ENCODE measurements at regions not wholly inside any gene's neighbourhood (a gene's known extent, or its start where the extent isn't known, plus 50 kb on each side); places are given as distances from the start of the nearest gene placed in this dataset.

- BruUV-seq (replicated peaks) = no TSS peak
- Histone ChIP-seq H3K4me3 (ENCODE audit: low read depth, low read length, poor library complexity, severe bottlenecking) (no peak overlapping the region), H3K27ac (ENCODE audit: low read depth, low read length, poor library complexity, severe bottlenecking) (no peak overlapping the region), H3K4me1 (ENCODE audit: insufficient read depth, low read length, poor library complexity, severe bottlenecking) (no peaks in the 10 kb centered on the region), H3K27me3 (replicated peaks; ENCODE audit: insufficient read depth, low read depth, low read length, poor library complexity) (no peaks in the 10 kb centered on the region), H3K36me3 (ENCODE audit: insufficient read depth, low read length, poor library complexity, severe bottlenecking) (no peaks in the 10 kb centered on the region), H3K9me3 (ENCODE audit: low read depth, low read length, poor library complexity, severe bottlenecking) (no peaks in the 10 kb centered on the region)
- TF ChIP-seq EZH2 (IDR thresholded peaks at IDR 0.05; ENCODE audit: borderline replicate concordance, low read depth, low read length, poor library complexity, severe bottlenecking) (no peak), CTCF (conservative IDR thresholded peaks at IDR 0.05; ENCODE audit: low read depth, low read length) (no peak)
- intact Hi-C loops (cut with micrococcal nuclease; ENCODE audit: unreplicated experiment) = no loop called here
- ChIA-PET CTCF (interaction anchor here (0.6 kb wide), 1 partner anchor 407 kb away, joined by 4 read pairs; no protein-coding TSS in a partner anchor), POLR2A (ENCODE audit: low non-redundant PET) (no interaction called here)
- DNase-seq (ENCODE audit: low spot score) = no peak
Observed at GRCh38 chr14:89493406-89493805, 76.4 kb upstream of the FOXN3 start.

- Histone ChIP-seq H3K4me1 (ENCODE audit: insufficient read depth, low read length, poor library complexity, severe bottlenecking) (no peaks in the 10 kb centered on the region), H3K4me3 (ENCODE audit: low read depth, low read length, poor library complexity, severe bottlenecking) (no peak overlapping the region), H3K27ac (ENCODE audit: low read depth, low read length, poor library complexity, severe bottlenecking) (no peak overlapping the region), H3K36me3 (ENCODE audit: insufficient read depth, low read length, poor library complexity, severe bottlenecking) (no peaks in the 10 kb centered on the region), H3K27me3 (replicated peaks; ENCODE audit: insufficient read depth, low read depth, low read length, poor library complexity) (no peaks in the 10 kb centered on the region), H3K9me3 (ENCODE audit: low read depth, low read length, poor library complexity, severe bottlenecking) (no peaks in the 10 kb centered on the region)
- no TSS peak for BruUV-seq (replicated peaks)
- ChIA-PET POLR2A (ENCODE audit: low non-redundant PET) (no interaction called here), CTCF (no interaction called here)
- TF ChIP-seq EZH2 (IDR thresholded peaks at IDR 0.05; ENCODE audit: borderline replicate concordance, low read depth, low read length, poor library complexity, severe bottlenecking) = no peak
- TF ChIP-seq CTCF (conservative IDR thresholded peaks at IDR 0.05; ENCODE audit: low read depth, low read length) = no peak
- intact Hi-C loops (cut with micrococcal nuclease; ENCODE audit: unreplicated experiment) = no loop called here
- no peak for DNase-seq (ENCODE audit: low spot score)
Observed at GRCh38 chr14:89491711-89492381, 74.8 kb upstream of the FOXN3 start.

GRCh38 chr14:89490466-89490865 is 73.4 kb upstream of the FOXN3 start:
- H3K27me3 ChIP-seq (replicated peaks; ENCODE audit: insufficient read depth, low read depth, low read length, poor library complexity) = no peaks in the 10 kb centered on the region
- intact Hi-C loops (cut with micrococcal nuclease; ENCODE audit: unreplicated experiment) = no loop called here
- DNase-seq (ENCODE audit: low spot score) = no peak
- H3K36me3 ChIP-seq (ENCODE audit: insufficient read depth, low read length, poor library complexity, severe bottlenecking) = no peaks in the 10 kb centered on the region
- no peaks in the 10 kb centered on the region for H3K4me1 ChIP-seq (ENCODE audit: insufficient read depth, low read length, poor library complexity, severe bottlenecking)
- no peaks in the 10 kb centered on the region for H3K9me3 ChIP-seq (ENCODE audit: low read depth, low read length, poor library complexity, severe bottlenecking)
- no peak overlapping the region for H3K4me3 ChIP-seq (ENCODE audit: low read depth, low read length, poor library complexity, severe bottlenecking)
- H3K27ac ChIP-seq (ENCODE audit: low read depth, low read length, poor library complexity, severe bottlenecking) = no peak overlapping the region
- no TSS peak for BruUV-seq (replicated peaks)
- ChIA-PET CTCF (no interaction called here), POLR2A (ENCODE audit: low non-redundant PET) (no interaction called here)
- no peak for TF ChIP-seq CTCF (conservative IDR thresholded peaks at IDR 0.05; ENCODE audit: low read depth, low read length)
- TF ChIP-seq EZH2 (IDR thresholded peaks at IDR 0.05; ENCODE audit: borderline replicate concordance, low read depth, low read length, poor library complexity, severe bottlenecking) = no peak
